ENCODE measurements at regions not wholly inside any gene's neighbourhood (a gene's known extent, or its start where the extent isn't known, plus 50 kb on each side); places are given as distances from the start of the nearest gene placed in this dataset.

DNA sequence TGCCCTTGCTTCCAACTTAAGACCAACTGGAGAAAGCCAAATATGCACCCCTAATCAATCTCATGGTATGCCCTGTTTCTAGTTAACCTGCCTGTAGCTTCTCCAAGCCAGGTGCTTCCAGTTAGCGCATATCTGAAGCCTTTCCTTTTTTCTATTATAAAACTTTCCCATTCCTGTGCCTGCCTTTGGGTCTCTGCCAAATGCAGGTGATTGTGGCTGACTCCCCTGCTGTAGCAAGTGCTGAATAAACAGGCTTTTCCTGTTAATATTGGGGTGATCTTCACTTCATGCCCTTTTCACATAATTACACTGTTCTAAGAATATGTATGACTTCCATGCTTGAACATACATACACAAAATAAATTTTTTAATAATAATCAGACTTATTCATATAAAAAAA, 207.4 kb downstream of the TANC2 start:
- no peak for DNase-seq
- Mint-ChIP-seq H3K4me1 (no peaks in the 10 kb centered on the region), H3K9me3 (no peaks in the 10 kb centered on the region), H3K27me3 (no peaks in the 10 kb centered on the region), H3K27ac (no peak overlapping the region), H3K36me3 (peaks cover 1 to 10% of the 10 kb centered on the region in 2 donors), H3K4me3 (no peak overlapping the region)
- H3K9me3 ChIP-seq (ENCODE audit: control insufficient read depth in 1 of 2, low read length in 2 of 2): no peaks in the 10 kb centered on the region
- H3K27ac ChIP-seq (ENCODE audit: low read depth, low read length): no peak overlapping the region
- H3K4me1 ChIP-seq (ENCODE audit: insufficient read depth, low read length): no peaks in the 10 kb centered on the region
- POLR2A ChIA-PET (ENCODE audit: partially characterized antibody): no interaction called here
- H3K36me3 ChIP-seq (ENCODE audit: insufficient read depth, low read length): no peaks in the 10 kb centered on the region
- H3K27me3 ChIP-seq (ENCODE audit: insufficient read depth, low read length): no peaks in the 10 kb centered on the region
- no peak overlapping the region for H3K4me3 ChIP-seq (ENCODE audit: low read length in 2 of 2)
- intact Hi-C loops (cut with micrococcal nuclease): no loop called here
- CTCF ChIA-PET (ENCODE audit: partially characterized antibody): no interaction called here

DNA sequence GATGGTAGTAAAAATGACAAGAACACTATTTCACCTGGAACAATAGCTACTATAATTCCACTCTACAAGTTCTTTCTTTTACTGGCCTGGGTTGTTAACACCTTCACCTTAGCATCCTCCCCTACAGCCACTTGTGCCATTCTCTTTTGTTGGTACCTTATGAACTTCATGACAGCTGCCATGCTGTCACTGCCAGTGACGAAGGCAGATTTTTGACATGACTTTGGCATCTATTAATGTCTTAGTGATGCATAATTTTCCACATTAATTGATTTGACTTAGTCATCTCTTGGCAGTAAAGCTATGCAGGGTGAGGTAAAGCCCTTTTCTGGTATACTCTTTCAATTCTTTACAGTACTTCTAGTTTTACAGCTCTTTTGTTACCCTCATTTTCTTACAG, 207.9 kb downstream of the TANC2 start:
- no peak for DNase-seq
- intact Hi-C loops (cut with micrococcal nuclease): no loop called here
- ChIA-PET POLR2A (ENCODE audit: partially characterized antibody) (no interaction called here), CTCF (ENCODE audit: partially characterized antibody) (no interaction called here)
- no peak overlapping the region for H3K27ac ChIP-seq (ENCODE audit: low read depth, low read length)
- Mint-ChIP-seq H3K4me1 (no peaks in the 10 kb centered on the region), H3K9me3 (no peaks in the 10 kb centered on the region), H3K36me3 (peaks cover 1 to 10% of the 10 kb centered on the region in 2 donors), H3K27me3 (no peaks in the 10 kb centered on the region), H3K27ac (no peak overlapping the region), H3K4me3 (no peak overlapping the region)
- H3K4me1 ChIP-seq (ENCODE audit: insufficient read depth, low read length): no peaks in the 10 kb centered on the region
- H3K36me3 ChIP-seq (ENCODE audit: insufficient read depth, low read length): no peaks in the 10 kb centered on the region
- H3K9me3 ChIP-seq (ENCODE audit: control insufficient read depth in 1 of 2, low read length in 2 of 2): no peaks in the 10 kb centered on the region
- no peaks in the 10 kb centered on the region for H3K27me3 ChIP-seq (ENCODE audit: insufficient read depth, low read length)
- no peak overlapping the region for H3K4me3 ChIP-seq (ENCODE audit: low read length in 2 of 2)

DNA sequence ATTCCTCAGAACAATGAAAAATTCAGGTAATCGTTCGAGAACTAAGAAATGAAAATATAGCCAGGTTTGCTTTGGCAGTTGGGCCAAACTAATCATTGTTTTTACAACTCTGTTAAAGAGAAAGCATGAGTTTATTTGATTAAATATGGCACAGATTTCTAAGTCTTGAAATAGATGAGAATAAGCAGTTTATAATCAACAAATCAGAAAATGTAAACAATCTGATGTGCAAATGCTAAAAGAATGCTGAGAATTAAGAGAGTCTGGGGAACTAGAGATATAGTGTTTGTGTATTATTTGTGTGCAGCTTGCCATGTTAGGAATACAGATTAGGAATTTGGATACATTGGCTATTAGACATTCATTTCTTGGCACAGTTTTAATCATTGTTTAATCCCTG, 212.5 kb downstream of the TANC2 start:
- Mint-ChIP-seq H3K27ac (no peak overlapping the region), H3K36me3 (peaks cover 1 to 14% of the 10 kb centered on the region in 2 donors), H3K4me1 (no peaks in the 10 kb centered on the region), H3K4me3 (no peak overlapping the region), H3K9me3 (peaks cover 0 to 2% (median 0%) of the 10 kb centered on the region in 8 donors), H3K27me3 (no peaks in the 10 kb centered on the region)
- Histone ChIP-seq H3K27me3 (ENCODE audit: insufficient read depth, low read length) (no peaks in the 10 kb centered on the region), H3K4me1 (ENCODE audit: insufficient read depth, low read length) (no peaks in the 10 kb centered on the region), H3K9me3 (ENCODE audit: control insufficient read depth in 1 of 2, low read length in 2 of 2) (no peaks in the 10 kb centered on the region), H3K27ac (ENCODE audit: low read depth, low read length) (no peak overlapping the region), H3K4me3 (ENCODE audit: low read length in 2 of 2) (no peak overlapping the region), H3K36me3 (ENCODE audit: insufficient read depth, low read length) (no peaks in the 10 kb centered on the region)
- ChIA-PET POLR2A (ENCODE audit: partially characterized antibody) (no interaction called here), CTCF (ENCODE audit: partially characterized antibody) (no interaction called here)
- intact Hi-C loops (cut with micrococcal nuclease): no loop called here
- DNase-seq: no peak

DNA sequence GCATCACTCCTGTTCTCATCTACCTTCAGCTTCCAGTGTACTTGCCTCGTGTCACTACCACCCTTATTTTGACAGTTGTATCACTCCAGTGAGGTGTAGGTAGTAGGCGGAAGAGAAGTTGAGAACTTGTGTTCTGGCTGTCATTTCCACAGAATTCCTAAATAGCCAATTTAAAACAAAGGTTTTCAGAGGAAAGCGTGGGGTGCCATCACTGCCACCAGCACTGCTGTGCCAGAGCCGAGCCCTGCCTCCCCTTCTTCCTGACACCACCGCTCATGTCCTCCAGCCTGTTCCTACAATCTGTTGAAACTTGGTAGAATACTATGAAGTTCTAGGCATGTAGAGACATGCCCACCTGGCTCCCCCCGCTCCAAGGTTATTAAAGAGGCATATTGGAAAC, 215.8 kb downstream of the TANC2 start:
- no peak for DNase-seq
- Mint-ChIP-seq H3K36me3 (peaks cover 1 to 10% of the 10 kb centered on the region in 2 donors), H3K4me3 (no peak overlapping the region), H3K9me3 (peaks cover 0 to 2% (median 0%) of the 10 kb centered on the region in 8 donors), H3K4me1 (no peaks in the 10 kb centered on the region), H3K27ac (no peak overlapping the region), H3K27me3 (no peaks in the 10 kb centered on the region)
- Histone ChIP-seq H3K4me1 (ENCODE audit: insufficient read depth, low read length) (no peaks in the 10 kb centered on the region), H3K4me3 (ENCODE audit: low read length in 2 of 2) (no peak overlapping the region), H3K36me3 (ENCODE audit: insufficient read depth, low read length) (no peaks in the 10 kb centered on the region), H3K27me3 (ENCODE audit: insufficient read depth, low read length) (no peaks in the 10 kb centered on the region), H3K9me3 (ENCODE audit: control insufficient read depth in 1 of 2, low read length in 2 of 2) (no peaks in the 10 kb centered on the region), H3K27ac (ENCODE audit: low read depth, low read length) (no peak overlapping the region)
- POLR2A ChIA-PET (ENCODE audit: partially characterized antibody): no interaction called here
- intact Hi-C loops (cut with micrococcal nuclease): no loop called here
- CTCF ChIA-PET (ENCODE audit: partially characterized antibody): no interaction called here

DNA sequence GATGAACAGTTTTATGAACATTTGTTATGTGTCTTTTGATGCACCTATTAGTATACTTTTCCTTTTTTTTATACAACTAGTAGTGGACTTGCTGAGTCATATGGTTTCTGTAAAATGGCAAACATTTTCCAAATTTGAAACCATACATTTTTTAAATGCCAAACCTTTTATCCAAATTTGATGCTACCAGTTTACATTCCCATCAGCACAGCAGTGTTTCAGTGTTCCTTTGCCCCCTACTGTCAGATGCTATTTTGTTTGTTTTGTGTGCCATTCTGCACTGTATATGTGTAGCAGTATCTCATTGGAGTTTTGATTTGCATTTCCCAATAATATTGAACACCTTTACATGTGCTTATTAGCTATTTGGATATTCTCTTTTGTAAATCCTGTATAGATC, 219.4 kb downstream of the TANC2 start:
- H3K4me1 Mint-ChIP-seq: no peaks in the 10 kb centered on the region
- intact Hi-C loops (cut with micrococcal nuclease): no loop called here
- DNase-seq: no peak
- peaks cover 0 to 3% (median under 1%) of the 10 kb centered on the region in 8 donors for H3K9me3 Mint-ChIP-seq
- POLR2A ChIA-PET (ENCODE audit: partially characterized antibody): interaction anchor here (1.4 kb wide), 1 partner anchor 12 kb away, joined by 4 read pairs; no protein-coding TSS in a partner anchor
- no peaks in the 10 kb centered on the region for H3K4me1 ChIP-seq (ENCODE audit: insufficient read depth, low read length)
- peaks cover 2 to 13% of the 10 kb centered on the region in 2 donors for H3K36me3 Mint-ChIP-seq
- H3K27ac ChIP-seq (ENCODE audit: low read depth, low read length): no peak overlapping the region
- no peak overlapping the region for H3K4me3 Mint-ChIP-seq
- no peaks in the 10 kb centered on the region for H3K36me3 ChIP-seq (ENCODE audit: insufficient read depth, low read length)
- H3K4me3 ChIP-seq (ENCODE audit: low read length in 2 of 2): no peak overlapping the region
- H3K9me3 ChIP-seq (ENCODE audit: control insufficient read depth in 1 of 2, low read length in 2 of 2): no peaks in the 10 kb centered on the region
- no peaks in the 10 kb centered on the region for H3K27me3 Mint-ChIP-seq
- no peak overlapping the region for H3K27ac Mint-ChIP-seq
- CTCF ChIA-PET (ENCODE audit: partially characterized antibody): interaction anchor here (1.3 kb wide), 1 partner anchor 12 kb away, joined by 3 read pairs; no protein-coding TSS in a partner anchor
- no peaks in the 10 kb centered on the region for H3K27me3 ChIP-seq (ENCODE audit: insufficient read depth, low read length)

DNA sequence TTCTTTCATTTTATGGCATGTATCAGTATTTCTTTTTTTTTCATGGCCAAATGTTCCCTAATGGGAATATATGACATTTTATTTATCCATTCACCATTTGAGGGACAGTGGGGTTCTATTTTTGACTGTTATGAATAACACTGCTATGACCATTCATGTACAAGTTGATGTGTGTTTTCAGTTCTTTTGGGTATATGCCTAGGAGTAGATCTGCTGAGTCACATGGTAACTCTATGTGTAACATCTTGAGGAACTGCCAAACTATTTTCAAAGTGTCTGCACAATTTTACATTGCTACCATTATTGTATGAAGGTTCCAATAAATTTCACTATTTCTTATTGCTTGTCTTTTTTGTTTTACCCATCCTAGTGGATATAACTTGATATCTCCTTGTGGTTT, 223.0 kb downstream of the TANC2 start:
- H3K36me3 Mint-ChIP-seq: peaks cover 2 to 6% of the 10 kb centered on the region in 2 donors
- H3K4me3 Mint-ChIP-seq: no peak overlapping the region
- Histone ChIP-seq H3K4me1 (ENCODE audit: insufficient read depth, low read length) (no peaks in the 10 kb centered on the region), H3K27me3 (ENCODE audit: insufficient read depth, low read length) (no peaks in the 10 kb centered on the region), H3K27ac (ENCODE audit: low read depth, low read length) (no peak overlapping the region), H3K9me3 (ENCODE audit: control insufficient read depth in 1 of 2, low read length in 2 of 2) (no peaks in the 10 kb centered on the region), H3K36me3 (ENCODE audit: insufficient read depth, low read length) (no peaks in the 10 kb centered on the region), H3K4me3 (ENCODE audit: low read length in 2 of 2) (no peak overlapping the region)
- ChIA-PET CTCF (ENCODE audit: partially characterized antibody) (no interaction called here), POLR2A (ENCODE audit: partially characterized antibody) (no interaction called here)
- H3K4me1 Mint-ChIP-seq: peaks cover 0 to 3% (median 0%) of the 10 kb centered on the region in 4 donors
- DNase-seq: no peak
- no peaks in the 10 kb centered on the region for H3K27me3 Mint-ChIP-seq
- H3K9me3 Mint-ChIP-seq: peaks cover 0 to 3% (median 0%) of the 10 kb centered on the region in 8 donors
- intact Hi-C loops (cut with micrococcal nuclease): no loop called here
- H3K27ac Mint-ChIP-seq: no peak overlapping the region

DNA sequence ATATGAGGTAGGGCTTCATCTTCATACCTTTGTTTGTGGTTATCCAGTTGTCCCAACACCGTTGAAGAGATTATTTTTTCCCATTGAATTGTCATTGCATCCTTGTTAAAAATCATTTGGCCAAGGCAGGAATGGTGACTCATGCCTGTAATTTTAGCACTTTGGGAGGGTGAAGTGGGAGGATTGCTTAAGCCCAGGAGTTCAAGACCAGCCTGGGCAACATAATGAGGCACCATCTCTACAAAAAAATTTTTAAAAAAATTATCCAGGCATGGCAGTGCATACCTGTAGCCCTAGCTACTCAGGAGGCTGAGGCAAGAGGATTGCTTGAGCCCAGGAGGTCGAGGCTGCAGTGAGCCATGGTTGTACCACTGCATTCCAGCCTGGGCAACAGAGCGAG, 223.9 kb downstream of the TANC2 start:
- no peaks in the 10 kb centered on the region for H3K27me3 ChIP-seq (ENCODE audit: insufficient read depth, low read length)
- no peak overlapping the region for H3K4me3 ChIP-seq (ENCODE audit: low read length in 2 of 2)
- POLR2A ChIA-PET (ENCODE audit: partially characterized antibody): no interaction called here
- Mint-ChIP-seq H3K4me3 (no peak overlapping the region), H3K36me3 (peaks cover 4 to 6% of the 10 kb centered on the region in 2 donors), H3K4me1 (peaks cover 0 to 3% (median 0%) of the 10 kb centered on the region in 4 donors), H3K27me3 (no peaks in the 10 kb centered on the region), H3K9me3 (peaks cover 0 to 3% (median 0%) of the 10 kb centered on the region in 8 donors), H3K27ac (peak overlapping the region in 1 of 7 donors; percentile 13)
- H3K9me3 ChIP-seq (ENCODE audit: control insufficient read depth in 1 of 2, low read length in 2 of 2): no peaks in the 10 kb centered on the region
- DNase-seq: no peak
- no peaks in the 10 kb centered on the region for H3K36me3 ChIP-seq (ENCODE audit: insufficient read depth, low read length)
- intact Hi-C loops (cut with micrococcal nuclease): no loop called here
- H3K4me1 ChIP-seq (ENCODE audit: insufficient read depth, low read length): no peaks in the 10 kb centered on the region
- CTCF ChIA-PET (ENCODE audit: partially characterized antibody): no interaction called here
- no peak overlapping the region for H3K27ac ChIP-seq (ENCODE audit: low read depth, low read length)

DNA sequence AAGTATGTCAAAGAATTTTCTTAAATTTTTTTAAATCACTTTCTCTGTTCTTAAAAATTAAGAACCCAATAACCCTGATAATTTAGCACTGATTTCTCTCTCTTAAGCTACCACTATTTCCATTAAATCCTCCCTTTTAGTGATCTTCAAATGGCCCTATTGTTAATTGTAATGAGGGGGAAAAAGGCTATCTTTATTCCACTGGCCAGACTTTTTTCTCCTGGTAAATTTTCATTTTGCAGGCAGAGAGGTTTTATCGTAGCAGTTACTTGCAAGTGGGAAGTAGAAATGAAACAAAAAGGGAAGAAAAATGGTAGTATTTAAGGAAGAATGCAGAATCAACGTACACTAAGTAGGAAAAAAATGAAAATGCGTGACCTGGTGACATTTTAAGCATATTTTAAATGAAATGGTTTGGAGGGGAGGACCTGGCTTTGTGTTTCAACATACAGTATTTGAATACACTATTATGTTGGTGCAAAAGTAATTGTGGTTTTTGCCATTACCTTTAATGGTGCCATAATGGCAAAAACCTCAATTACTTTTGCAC, 224.9 kb downstream of the TANC2 start:
- Mint-ChIP-seq H3K4me3 (peak overlapping the region in 1 of 8 donors; percentile 49), H3K36me3 (peaks cover 8 to 16% of the 10 kb centered on the region in 2 donors), H3K27ac (no peak overlapping the region), H3K27me3 (no peaks in the 10 kb centered on the region), H3K9me3 (peaks cover 0 to 3% (median under 1%) of the 10 kb centered on the region in 8 donors), H3K4me1 (peaks cover 0 to 5% (median 0%) of the 10 kb centered on the region in 4 donors)
- Histone ChIP-seq H3K9me3 (ENCODE audit: control insufficient read depth in 1 of 2, low read length in 2 of 2) (no peaks in the 10 kb centered on the region), H3K27ac (ENCODE audit: low read depth, low read length) (no peak overlapping the region), H3K4me1 (ENCODE audit: insufficient read depth, low read length) (no peaks in the 10 kb centered on the region), H3K27me3 (ENCODE audit: insufficient read depth, low read length) (no peaks in the 10 kb centered on the region), H3K4me3 (ENCODE audit: low read length in 2 of 2) (no peak overlapping the region), H3K36me3 (ENCODE audit: insufficient read depth, low read length) (no peaks in the 10 kb centered on the region)
- intact Hi-C loops (cut with micrococcal nuclease): no loop called here
- DNase-seq: no peak
- ChIA-PET POLR2A (ENCODE audit: partially characterized antibody) (no interaction called here), CTCF (ENCODE audit: partially characterized antibody) (no interaction called here)

All from CD4-positive, alpha-beta memory T cell (primary cell).